Esophagus muscularis mucosa (tissue), 4 donors: ENCODE measurements at regions not wholly inside any gene's neighbourhood (a gene's known extent, or its start where the extent isn't known, plus 50 kb on each side); places are given as distances from the start of the nearest gene placed in this dataset.

Experiments
- DNase-seq: peaks from one replicate; pipeline ENCODE4 v3.0.0-alpha.2; 2017; ENCODE audit errors: extremely low spot score
- H3K27ac ChIP-seq, 4 donors: fragments of 200-600 bp; sonication (generic); replicated peaks in 1 of 4; 1 replicate in 3 of 4; 2 replicates in 1 of 4; pipeline ENCODE4 v1.5.1; 2016 to 2019; ENCODE audit warnings: mild to moderate bottlenecking in 1 of 4
- H3K27me3 ChIP-seq, 4 donors: fragments of 200-600 bp; sonication (generic); one replicate each; pipeline versions ENCODE4 v1.5.1 to v1.6.0; 2016 to 2019
- H3K36me3 ChIP-seq, 4 donors: fragments of 200-600 bp; sonication (generic); one replicate each; pipeline ENCODE4 v1.5.1; 2016 to 2019
- H3K4me1 ChIP-seq, 4 donors: fragments of 200-600 bp; sonication (generic); one replicate each; pipeline ENCODE4 v1.5.1; 2016 to 2019
- H3K4me3 ChIP-seq, 4 donors: fragments of 200-600 bp; sonication (generic); 1 replicate in 2 of 4; 2 replicates in 2 of 4; pipeline ENCODE4 v1.5.1; 2016 to 2019; ENCODE audit warnings: mild to moderate bottlenecking in 4 of 4, moderate library complexity in 1 of 4
- H3K9me3 ChIP-seq, 4 donors: fragments of 200-600 bp; sonication (generic); 1 replicate in 3 of 4; 2 replicates in 1 of 4; pipeline ENCODE4 v1.5.1; 2016 to 2019
- EP300 ChIP-seq: sonication (generic); formaldehyde crosslinking; IDR thresholded peaks from one replicate; pipeline ENCODE4 v1.6.1; 2017; ENCODE audit warnings: antibody characterized with exemption
- POLR2A ChIP-seq: fragments of 450-650 bp; IDR thresholded peaks from one replicate; pipeline ENCODE4 v1.6.1; 2017; ENCODE audit warnings: antibody characterized with exemption, moderate library complexity, mild to moderate bottlenecking, low read depth
- POLR2AphosphoS5 ChIP-seq, 2 donors: sonication (generic); formaldehyde crosslinking; IDR thresholded peaks; one replicate each; pipeline ENCODE4 v1.6.1; 2017; ENCODE audit warnings: antibody characterized with exemption in 2 of 2
- WGBS: methylation state at CpG from one replicate; pipeline ENCODE4 v1.1.5; 2018; 5-methylcytosine and 5-hydroxymethylcytosine counted together
- intact Hi-C: fragments of 100-400 bp; cut with DNase I; formaldehyde crosslinking; loops from one replicate; pipeline ENCODE4 v1.15.1; 2023
- small RNA-seq, 3 donors: library from RNA; depleted of rRNA; stranded (forward); fragments of <200 nt; gene quantifications; one replicate each; pipeline ENCODE3, GENCODE V24; 2016
- TF ChIP-seq, protein P1 (sequence below), 3 experiments: fragments of 200-600 bp in 2 of 3; fragments of 450-650 bp in 1 of 3; sonication (generic) in 2 of 3; IDR thresholded peaks; one replicate each; pipeline ENCODE4 v1.5.1; 2017 to 2019; ENCODE audit warnings: antibody characterized with exemption in 3 of 3, mild to moderate bottlenecking in 2 of 3, moderate library complexity in 1 of 3

DNA sequence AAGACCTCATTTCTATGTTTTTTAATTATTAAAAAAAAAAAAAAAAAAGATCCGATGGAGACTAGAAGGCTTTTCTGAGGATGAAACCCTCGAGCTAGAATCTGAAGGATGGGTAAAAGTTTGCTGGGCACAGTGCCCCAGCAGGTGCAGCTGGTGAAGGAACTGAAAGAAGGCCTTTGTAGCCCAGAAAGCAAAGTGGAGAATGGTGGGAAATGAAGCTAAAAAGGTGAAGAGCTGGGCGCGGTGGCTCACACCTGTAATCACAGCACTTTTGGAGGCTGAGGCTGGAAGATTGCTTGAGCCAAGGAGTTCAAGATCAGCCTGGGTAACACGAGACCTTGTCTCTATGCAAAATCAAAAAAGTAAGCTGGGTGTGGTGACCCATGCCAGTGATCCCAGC, 50.3 kb upstream of the SEC14L1 start:
- H3K9me3 ChIP-seq: no peaks in the 10 kb centered on the region
- intact Hi-C loops: no loop called here
- H3K27ac ChIP-seq: no peak overlapping the region
- TF ChIP-seq POLR2AphosphoS5 (IDR thresholded peaks at IDR 0.05) (no peak), POLR2A (no peak), EP300 (no peak)
- TF ChIP-seq, protein P1, sequence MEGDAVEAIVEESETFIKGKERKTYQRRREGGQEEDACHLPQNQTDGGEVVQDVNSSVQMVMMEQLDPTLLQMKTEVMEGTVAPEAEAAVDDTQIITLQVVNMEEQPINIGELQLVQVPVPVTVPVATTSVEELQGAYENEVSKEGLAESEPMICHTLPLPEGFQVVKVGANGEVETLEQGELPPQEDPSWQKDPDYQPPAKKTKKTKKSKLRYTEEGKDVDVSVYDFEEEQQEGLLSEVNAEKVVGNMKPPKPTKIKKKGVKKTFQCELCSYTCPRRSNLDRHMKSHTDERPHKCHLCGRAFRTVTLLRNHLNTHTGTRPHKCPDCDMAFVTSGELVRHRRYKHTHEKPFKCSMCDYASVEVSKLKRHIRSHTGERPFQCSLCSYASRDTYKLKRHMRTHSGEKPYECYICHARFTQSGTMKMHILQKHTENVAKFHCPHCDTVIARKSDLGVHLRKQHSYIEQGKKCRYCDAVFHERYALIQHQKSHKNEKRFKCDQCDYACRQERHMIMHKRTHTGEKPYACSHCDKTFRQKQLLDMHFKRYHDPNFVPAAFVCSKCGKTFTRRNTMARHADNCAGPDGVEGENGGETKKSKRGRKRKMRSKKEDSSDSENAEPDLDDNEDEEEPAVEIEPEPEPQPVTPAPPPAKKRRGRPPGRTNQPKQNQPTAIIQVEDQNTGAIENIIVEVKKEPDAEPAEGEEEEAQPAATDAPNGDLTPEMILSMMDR (IDR thresholded peaks at IDR 0.05): no peak
- H3K4me1 ChIP-seq: peaks cover 26 to 61% (median 53%) of the 10 kb centered on the region in 4 donors
- H3K27me3 ChIP-seq: peaks cover 0 to 9% (median 0%) of the 10 kb centered on the region in 4 donors
- no peak for DNase-seq
- H3K36me3 ChIP-seq: peaks cover 35 to 56% (median 52%) of the 10 kb centered on the region in 4 donors
- 88% methylated on average over 5 of the region's 5 CpGs for whole genome bisulfite sequencing
- H3K4me3 ChIP-seq: no peak overlapping the region

Small RNAs in the stretch of these regions (small RNA-seq; reads per million reads assigned to genes)
- gene RF00017 (0 reads per million in 3 donors), gene SCARNA16 (0 reads per million in 3 donors)
